SKM-1 treated with dmso at 0.1 percent for 144 hours (cell line): ENCODE measurements at regions not wholly inside any gene's neighbourhood (a gene's known extent, or its start where the extent isn't known, plus 50 kb on each side); places are given as distances from the start of the nearest gene placed in this dataset.
"Not testable (repeated sequence)": the region's sequence is repeated elsewhere in the genome, so short reads cannot be mapped to it uniquely, and the experiment has no call there.

ENCODE experiments used
- DNase-seq: peaks from one replicate; lab custom pipeline; 2025; ENCODE audit not compliant: unreplicated experiment; lab: John Stamatoyannopoulos, UW

- no peak for DNase-seq
Measured at GRCh38 chr17:79560527-79560926, 50.3 kb downstream of the RBFOX3 start.

- no peak for DNase-seq
Measured at GRCh38 chr17:79559111-79559887, 51.6 kb downstream of the RBFOX3 start.

GRCh38 chr17:79558091-79558900 is 52.6 kb downstream of the RBFOX3 start:
- no peak for DNase-seq

GRCh38 chr17:79557276-79558090 is 53.4 kb downstream of the RBFOX3 start:
- DNase-seq: no peak

GRCh38 chr17:79556271-79556670 is 54.6 kb downstream of the RBFOX3 start:
- DNase-seq: no peak

- DNase-seq: no peak
Measured at GRCh38 chr17:79555543-79555942, 55.3 kb downstream of the RBFOX3 start.

GRCh38 chr17:79554346-79554745 is 56.5 kb downstream of the RBFOX3 start:
- DNase-seq: not testable (repeated sequence)

- DNase-seq: no peak
Measured at GRCh38 chr17:79552824-79553223, 58.0 kb downstream of the RBFOX3 start.

- DNase-seq: no peak
Measured at GRCh38 chr17:79552405-79552804, 58.4 kb downstream of the RBFOX3 start.

GRCh38 chr17:79549141-79549915 is 61.5 kb downstream of the RBFOX3 start:
- no peak for DNase-seq

GRCh38 chr17:79548116-79548515 is 62.7 kb downstream of the RBFOX3 start:
- no peak for DNase-seq

- DNase-seq: no peak
Measured at GRCh38 chr17:79547586-79547985, 63.3 kb downstream of the RBFOX3 start.

- DNase-seq: not testable (repeated sequence)
Measured at GRCh38 chr17:79547171-79547570, 63.7 kb downstream of the RBFOX3 start.

- DNase-seq: no peak
Measured at GRCh38 chr17:79546386-79546785, 64.5 kb downstream of the RBFOX3 start.

GRCh38 chr17:79545251-79546005 is 65.4 kb downstream of the RBFOX3 start:
- DNase-seq: no peak

GRCh38 chr17:79544142-79544914 is 66.5 kb downstream of the RBFOX3 start:
- DNase-seq: no peak

- DNase-seq: no peak
Measured at GRCh38 chr17:79543531-79543930, 67.3 kb downstream of the RBFOX3 start.

GRCh38 chr17:79542718-79543117 is 68.1 kb downstream of the RBFOX3 start:
- DNase-seq: no peak
